SIG-M5 (cell line): ENCODE measurements at regions not wholly inside any gene's neighbourhood (a gene's known extent, or its start where the extent isn't known, plus 50 kb on each side); places are given as distances from the start of the nearest gene placed in this dataset.

Experiments
- DNase-seq: peaks from one replicate; lab custom pipeline; 2025; lab: John Stamatoyannopoulos, UW

DNA sequence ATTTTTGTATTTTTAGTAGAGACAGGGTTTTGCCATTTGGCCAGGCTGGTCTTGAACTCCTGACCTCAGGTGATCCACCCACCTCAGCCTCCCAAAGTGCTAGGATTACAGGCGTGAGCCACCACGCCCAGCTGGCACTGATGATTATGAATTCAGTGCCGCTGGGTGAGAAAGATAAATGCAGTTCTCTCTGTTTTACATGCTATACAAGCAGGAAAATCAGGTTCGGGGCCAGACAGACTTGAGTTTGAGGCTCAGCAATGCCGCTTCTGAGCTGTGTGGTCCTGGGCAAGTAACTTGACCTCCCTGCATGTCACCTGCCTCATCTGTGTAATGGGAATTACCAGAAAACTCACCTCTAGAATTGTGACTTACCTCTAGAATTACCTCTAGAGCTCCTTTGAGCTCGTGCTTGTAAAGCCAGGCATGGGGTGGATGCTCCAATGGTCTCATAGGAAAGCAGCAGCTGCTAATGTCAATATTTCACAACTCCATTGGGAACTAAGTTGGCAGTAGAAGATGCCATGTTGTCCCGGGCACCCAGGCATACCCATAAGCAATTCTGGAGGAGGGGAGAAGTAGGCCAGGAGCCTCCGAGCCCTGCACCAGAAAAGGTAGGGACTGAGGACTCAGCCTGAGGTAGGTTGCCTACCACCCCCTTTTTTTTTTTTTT lies 119.8 kb upstream of the SLC25A33 start:
- no peak for DNase-seq

DNA sequence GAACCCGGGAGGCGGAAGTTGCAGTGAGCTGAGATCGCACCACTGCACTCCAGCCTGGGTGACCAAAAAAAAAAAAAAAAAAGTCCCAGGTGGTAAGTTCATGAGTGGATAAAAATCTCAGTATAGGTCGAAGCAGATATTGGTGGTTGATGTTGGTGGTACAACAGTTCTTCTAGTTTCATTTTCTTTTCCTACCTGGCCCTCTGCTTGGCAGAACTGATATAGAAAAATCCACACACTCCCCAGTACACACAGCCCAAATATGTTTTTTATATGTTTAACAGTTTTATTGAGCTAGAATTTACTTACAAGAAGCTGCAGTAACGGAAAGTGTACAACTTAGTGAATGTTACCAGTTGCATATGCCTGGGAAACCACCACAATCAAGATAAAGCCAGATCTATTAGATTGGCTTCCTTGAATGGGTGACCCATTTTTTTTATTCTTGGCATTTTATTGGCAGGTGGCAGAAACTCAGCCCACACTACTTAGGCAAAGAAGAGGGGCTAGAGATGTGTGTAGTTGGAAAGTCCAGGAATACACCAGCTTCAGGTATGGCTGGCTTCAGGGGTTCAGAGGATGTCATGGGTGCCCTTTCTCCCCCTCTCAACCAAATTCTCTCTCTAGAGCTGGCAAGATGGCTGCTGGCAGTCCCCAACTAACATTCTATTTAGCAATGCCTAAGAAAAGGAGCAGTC lies 118.3 kb upstream of the SLC25A33 start:
- no peak for DNase-seq

DNA sequence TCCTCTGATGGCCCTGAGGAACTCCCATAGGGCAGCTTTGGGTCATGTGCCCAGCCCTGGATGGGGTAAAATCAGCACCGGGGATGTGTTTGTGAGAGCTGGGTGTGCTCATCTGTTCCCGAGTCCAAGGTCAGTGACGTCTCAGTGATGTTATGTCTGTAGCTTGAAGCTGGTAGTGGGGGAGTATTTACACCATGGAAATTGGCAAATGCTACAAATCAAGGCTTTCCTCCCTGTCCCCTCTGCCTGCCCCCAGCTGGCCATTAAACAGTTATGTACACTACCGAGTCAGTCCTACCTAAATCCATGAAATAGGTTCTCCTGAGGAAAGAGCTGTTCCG lies 117.8 kb upstream of the SLC25A33 start:
- DNase-seq: no peak

DNA sequence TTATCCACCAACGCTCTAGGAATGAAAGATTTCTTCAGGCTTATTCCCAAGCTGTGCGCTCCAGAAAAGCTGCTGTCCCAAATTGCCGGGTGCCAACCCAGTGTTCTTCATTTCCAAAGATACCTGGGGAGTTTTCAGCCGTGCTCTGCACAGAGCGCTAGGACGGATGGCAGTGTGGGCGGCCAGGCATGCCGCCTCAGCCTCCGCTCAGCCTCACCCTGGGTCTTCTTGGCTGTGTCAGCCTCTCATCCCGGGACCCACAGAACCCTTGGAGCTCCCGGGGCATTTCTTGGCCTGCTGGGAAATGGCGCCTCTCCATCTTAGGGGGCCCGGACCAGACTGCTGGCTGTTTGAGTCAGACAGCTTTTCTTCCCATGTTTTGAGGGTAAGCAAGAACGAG lies 116.9 kb upstream of the SLC25A33 start:
- DNase-seq: no peak

DNA sequence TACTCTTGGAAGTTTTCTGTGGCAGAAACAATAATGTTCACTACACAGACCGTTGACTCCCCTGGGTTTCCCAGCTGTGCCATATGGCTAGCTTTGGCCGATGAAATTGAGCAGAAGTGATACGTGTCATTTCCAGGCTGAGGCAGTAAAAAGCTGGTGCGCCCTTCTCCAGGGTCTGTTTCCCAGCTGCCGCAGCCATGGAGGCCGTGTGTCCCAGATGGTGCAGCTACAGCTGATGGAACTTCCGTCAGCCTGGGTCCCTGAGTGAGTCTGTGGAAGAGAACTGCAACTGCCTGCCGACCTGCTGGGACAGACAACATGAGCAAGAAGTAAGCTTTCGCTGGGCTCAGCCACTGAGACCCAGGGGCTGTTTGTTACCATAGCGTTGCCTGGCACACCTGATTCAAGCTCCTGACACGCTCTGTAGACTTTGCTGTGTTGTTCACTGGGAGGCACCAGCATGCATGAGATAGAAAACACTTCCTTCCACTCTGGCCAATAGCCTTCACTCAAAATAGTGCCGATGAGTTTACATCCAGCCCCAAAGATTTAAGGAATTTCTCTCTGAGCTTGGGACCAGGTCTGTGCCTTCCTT lies 116.3 kb upstream of the SLC25A33 start:
- DNase-seq: no peak

DNA sequence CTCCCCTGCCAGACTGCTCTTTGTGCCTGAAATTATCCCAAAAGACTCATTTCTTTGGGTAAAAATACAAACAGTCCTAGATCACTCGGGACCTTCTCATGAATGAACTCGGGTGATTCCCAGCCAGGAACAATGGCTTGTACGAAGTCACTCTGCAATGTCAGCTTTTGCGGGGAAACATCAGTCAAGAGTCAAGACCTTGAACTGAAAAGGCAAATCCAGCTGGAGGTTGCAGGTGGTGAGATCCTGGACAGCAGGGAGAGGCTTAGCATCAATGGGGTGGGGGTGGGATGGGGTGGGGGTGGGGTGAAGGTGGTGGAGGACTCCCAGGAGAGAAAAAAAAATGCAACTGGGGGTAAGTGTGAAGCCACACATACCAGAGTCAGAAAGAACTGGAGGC lies 115.0 kb upstream of the SLC25A33 start:
- no peak for DNase-seq

DNA sequence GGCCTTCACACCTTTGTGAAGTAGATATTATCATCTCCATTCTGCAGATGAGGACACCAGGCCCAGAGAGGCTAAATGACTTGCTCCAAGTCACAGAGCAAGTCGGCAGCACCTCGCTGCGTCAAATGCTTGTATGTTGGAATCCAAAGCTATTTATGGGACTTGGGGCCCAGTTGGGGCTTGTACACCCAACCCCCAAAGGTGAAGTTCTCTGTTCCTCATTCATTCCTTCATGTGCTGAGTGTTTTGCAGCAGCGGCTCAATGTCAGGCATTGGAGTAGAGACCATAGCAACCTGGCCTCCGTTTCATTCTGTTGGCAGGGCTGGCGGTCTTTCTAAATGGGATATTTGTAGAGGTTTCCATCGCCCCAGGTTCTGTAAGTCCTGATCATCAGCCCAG lies 113.4 kb upstream of the SLC25A33 start:
- DNase-seq: no peak

DNA sequence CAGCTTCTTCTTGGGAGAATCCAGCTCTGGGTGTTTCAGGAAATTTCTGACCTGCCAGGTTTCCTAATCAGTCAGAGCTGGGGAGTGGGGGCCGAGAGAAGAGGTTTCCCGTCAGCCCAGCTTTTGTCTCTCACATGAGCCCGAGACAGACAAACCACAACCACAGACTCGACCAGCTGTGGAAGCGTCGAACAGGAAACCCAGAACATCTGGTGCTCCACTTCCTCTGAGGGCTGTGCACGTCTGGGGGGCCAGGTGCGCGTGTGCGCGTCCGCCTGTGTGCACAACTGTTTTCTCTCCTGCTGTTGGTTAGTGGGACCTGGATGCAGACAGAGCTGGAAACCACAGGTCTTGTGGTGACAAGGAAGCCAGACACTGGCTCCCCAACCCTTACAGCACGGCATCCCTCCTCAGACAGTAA lies 113.0 kb upstream of the SLC25A33 start:
- no peak for DNase-seq

DNA sequence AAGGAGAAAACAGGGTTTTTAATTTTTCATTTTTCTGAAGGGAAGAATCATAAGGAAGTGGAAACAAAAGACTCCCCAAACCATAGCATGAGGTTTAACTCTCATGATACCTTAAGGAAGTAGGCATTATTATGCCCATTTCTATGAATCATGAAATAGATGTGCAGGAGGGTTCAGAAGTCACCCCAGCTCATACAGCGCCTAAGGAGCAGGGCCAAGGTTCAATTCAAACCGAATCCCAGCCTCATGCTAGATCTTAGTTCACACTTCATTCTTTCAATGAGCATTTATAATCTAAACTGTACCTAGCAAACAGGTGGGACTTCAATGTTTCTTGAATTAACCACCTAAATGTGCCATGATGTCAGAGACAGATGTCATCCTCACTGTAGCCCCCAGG lies 111.9 kb upstream of the SLC25A33 start:
- DNase-seq: no peak

DNA sequence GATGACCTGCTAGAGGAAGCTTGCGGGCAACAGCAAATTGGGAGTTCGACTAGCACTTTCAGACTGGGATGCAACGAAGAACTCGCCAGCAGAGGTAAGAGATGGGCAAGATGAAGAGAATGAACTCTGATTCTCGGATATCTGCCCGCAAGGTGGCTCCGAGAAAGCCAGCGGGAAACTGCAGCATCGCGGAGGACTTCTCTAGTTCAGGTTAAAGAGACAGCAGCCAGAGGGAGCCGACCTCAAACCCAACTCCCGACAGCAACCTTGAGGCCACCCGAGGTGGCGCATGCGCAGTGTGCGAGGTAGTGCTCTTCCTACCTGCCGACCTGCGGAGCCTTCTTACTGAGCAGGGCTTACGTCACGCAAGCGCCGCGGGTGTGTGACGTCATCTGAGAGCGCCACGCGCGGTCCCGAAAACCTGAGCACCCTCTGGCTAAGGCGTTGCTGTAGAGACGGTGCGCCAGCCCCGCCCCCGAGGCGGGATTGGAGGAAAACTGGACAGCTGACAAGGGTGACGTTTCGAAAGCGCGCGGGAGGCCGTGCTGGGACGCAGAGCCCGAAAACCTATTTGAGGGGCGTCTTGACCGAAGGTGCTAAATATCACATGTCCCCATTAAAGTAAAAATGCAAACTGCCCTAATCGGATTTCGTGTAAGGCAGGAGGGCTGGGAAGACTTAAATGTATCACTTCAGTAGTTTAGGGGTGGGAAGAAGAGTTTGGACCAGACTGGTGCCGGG lies 110.5 kb upstream of the SLC25A33 start:
- peak; percentile 82 for DNase-seq

DNA sequence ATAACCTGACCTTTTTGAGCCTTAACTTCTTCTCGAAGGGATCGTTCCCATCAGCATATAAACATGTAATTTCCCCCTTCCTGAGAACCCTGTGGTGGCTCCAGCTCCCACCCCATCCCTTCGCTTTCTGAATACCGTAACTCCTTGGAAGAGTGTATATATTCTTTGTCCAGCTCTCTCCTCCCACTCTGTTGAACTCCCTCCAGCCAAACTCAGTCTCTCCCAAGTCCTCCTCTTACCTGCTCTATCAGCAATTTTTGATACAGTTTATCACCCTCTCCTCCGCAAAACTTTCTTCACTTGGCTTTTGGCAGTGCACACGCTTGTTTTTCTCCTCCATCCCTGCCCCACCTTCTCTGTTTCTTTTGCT lies 109.9 kb upstream of the SLC25A33 start:
- DNase-seq: no peak

DNA sequence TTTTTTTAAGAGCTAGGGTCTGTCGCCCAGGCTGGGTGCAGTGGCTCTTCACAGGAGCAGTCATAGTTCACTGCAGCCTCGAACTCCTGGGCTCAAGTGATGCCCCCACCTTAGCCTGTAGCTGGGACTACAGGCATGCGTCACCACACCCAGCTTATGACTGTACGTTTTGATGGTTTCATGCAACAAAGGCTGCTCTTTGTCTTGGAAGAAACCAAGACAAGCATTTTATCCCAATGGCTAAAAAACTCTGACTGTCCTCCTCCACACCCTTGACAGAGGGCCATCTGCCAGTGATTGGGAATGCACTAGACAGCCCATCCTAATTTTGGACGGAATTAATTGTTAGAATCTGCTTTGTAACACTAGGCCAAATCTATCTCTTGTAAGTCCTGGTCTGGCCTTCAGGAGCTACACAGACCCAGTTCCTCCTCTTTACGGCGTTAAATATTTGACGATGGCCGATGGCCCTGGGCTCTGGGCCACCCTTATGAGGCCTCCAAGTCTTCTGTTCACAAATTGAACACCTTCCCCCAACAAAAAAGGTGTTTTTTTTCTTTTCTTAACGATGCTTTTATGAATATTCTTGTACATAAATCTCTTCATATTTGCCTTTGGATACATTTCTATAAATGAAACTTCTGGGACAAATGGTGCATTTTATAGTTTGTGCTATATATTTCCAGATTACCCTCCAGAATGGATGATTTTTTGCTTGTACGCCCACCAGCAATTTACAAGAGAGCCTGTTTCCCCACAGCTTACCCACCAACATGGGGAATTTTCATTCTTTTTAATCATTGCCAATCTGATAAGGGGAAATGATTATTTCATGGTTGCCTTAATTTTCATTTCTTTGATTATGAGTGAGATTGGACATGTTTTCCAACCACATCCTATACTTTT lies 104.8 kb upstream of the SLC25A33 start:
- no peak for DNase-seq

DNA sequence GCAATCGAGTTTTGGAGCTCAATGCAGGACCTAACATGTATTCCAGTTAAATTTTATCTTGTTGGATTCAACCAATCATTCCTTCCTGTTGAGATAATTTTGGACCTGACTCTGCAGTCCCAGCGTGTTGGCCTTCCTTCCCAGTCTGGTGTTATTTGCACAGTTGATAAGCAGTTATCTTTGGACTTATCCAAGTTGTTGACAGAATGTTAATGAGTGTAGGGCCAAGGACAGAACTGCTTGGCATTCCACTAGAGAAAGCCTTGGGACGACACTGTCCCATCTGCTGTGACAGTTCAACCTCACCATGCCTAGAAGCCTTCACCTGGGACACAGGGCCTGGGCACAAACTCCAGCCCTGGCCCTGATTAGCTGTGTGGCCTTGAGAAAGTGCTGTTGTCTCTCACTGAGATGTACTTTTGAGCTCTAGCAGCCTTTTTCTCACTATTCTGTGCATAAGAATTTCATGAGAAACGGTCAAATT lies 104.1 kb upstream of the SLC25A33 start:
- no peak for DNase-seq

DNA sequence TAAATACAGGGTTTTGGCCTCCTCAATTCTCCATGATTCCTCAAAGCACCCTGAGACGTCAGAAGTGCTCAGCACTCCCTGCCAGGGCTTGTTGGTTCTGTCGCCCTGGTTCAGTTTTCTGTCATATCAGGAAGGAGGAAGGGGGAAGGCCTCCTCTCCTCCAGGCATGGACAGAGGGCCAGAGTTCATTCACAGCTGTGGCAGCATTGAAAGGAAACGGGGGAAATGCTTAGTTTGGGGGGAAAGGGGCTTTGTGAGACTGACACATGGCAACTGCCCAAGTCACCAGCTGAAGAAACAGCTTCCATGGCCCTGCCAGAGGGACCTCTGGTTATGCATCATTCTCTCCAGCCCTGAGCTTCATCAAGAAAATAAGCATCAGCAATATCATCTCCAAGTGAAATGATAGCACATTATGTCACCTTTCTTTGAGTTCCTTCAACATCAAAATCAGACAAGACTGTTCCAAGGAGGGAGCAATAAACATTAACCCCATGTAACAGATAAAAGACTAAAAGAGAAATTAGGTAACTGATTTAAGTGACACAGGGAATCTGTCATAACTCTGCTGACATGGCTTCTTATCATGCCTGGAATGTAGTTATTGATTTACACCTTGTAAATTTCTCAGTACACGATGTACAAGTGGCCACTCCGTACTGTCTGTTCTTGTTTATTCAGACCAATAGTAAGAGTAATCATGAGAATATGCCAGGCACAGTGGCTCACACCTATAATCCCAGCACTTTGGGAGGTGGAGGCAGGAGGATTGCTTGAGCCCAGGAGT lies 103.2 kb upstream of the SLC25A33 start:
- no peak for DNase-seq

DNA sequence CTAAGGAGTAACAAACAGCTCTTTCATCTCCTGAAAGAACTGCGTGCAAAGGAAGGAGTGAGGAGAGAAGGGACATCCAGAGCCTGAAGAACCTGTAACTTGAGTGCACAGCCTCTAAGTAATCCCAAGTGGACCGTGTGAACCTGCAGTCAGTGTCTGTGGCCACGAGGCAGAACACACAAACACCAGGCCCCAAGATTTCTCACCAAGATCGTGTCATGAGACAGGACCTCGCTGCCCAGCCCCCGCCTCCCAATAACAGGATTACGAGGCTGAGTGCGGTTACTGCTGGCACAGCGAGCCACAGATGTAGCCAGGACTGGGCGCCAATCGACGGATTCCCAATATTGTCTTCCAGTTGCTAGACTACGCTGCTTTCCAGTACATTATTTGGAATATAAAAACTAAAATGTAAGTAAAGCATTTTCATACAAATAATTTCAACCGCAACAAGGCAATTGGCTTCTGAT lies 101.3 kb upstream of the SLC25A33 start:
- DNase-seq: no peak

DNA sequence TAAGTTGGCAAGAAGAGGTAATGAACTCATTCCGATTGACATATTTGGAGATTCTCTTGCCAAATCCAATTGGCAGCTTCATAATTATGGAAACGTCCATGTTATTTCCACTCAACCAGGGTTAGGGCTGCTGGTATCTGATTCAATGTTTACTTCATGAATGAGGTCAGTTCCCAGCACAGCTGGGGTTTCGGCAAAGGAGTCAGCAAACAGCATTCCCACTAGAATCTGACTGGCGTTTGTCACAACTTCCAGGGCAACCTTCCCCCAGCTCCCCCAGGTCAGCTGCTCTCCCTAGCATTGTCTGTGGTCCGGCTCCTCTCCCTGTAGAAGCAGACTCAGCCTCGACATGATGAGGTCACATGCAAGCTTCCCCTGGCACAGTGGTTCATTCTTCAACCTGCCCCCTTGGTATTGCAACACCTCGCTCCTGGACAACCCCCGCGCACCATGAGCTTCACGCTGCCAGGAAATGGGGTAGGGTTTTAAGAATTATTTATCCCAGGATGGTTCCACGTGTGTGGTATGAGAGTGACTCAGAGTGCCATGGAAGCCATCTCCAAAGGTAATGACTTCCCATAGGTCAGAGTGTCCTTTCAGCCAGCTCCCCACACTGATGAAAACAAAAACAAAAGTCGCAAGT lies 100.7 kb upstream of the SLC25A33 start:
- DNase-seq: no peak

DNA sequence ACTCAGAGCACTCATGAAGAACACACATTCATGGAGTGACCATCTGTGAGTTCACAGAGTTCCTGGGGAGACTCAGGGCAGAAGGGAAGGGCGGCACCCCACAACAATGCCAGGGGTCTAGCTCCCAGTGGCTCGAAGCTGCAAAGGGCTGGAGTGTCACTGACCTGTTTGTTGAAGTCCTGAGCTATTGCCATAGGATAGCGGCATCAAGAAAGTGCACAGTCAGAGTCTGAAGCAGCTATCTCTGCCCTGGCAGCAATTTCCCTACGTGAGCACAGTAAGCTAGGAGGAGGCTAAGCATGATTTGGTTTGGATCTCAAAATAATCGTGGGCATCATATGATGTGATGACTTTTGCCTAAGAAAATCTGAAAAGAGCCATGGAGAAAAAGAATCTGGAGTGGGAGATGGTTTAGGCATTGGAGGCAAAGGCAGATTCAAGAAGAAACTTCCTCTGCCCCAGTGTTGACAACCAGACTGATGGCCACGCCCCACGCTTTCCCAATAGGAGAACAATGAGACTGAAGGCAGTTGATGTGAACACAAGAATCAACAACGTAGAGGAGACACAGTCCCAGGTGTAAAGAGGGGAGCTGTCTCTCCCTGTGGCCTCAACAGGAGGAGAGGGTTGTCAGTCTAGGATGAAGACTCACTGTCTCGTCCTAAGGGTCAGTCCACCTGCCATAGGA lies 100.0 kb upstream of the SLC25A33 start:
- no peak for DNase-seq

DNA sequence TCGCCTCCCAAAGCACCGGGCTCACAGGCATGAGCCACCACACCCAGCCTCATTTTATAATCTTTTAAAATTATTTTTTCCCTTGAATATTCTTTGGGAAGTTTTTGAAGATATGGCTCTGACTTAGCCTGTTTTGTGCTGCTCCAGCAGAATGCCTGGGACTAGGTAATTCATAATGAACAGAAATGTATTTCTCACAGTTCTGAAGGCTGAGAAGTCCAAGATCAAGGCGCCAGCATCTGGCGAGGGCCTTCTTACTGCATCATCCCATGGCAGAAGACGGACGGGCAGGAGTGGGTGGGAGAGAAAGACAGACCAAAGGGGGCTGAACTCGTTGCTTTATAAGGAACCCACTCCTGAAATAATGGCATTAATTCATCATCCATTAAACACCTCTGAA lies 99.0 kb upstream of the SLC25A33 start:
- no peak for DNase-seq

DNA sequence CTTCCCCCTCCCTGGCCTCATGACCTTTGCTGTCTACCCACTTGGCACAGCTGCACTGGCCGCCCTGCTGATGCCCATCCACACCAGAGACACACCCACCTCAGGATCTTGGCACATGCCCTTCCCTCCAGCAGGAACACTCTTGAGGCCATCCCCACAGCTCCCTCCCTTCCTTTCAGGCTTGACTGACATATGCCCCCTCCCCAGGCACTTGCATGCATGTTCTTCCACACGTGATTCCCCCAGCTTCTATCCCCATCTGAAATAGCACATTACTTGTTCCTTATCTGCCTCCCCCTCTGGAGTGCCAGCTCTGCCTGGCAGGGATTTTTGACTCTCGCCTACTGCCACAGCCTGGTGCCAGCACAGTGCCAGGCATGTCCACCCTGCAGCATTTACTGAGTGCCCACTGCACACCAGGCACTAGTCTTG lies 98.5 kb upstream of the SLC25A33 start:
- DNase-seq: no peak
